ENCODE measurements at regions not wholly inside any gene's neighbourhood (a gene's known extent, or its start where the extent isn't known, plus 50 kb on each side); places are given as distances from the start of the nearest gene placed in this dataset.

- Histone ChIP-seq H3K27ac (ENCODE audit: low read depth in 1 of 2, low read length in 1 of 2) (no peak overlapping the region), H3K9ac (ENCODE audit: insufficient read depth in 1 of 2, low read length in 2 of 2) (no peak overlapping the region), H3K9me3 (ENCODE audit: control insufficient read depth in 4 of 4, insufficient read depth in 3 of 4, low read length in 3 of 4) (no peaks in the 10 kb centered on the region), H3K4me3 (no peak overlapping the region), H3K27me3 (ENCODE audit: control insufficient read depth in 3 of 3, insufficient read depth in 3 of 3, low read length in 2 of 3) (no peaks in the 10 kb centered on the region), H3K4me1 (ENCODE audit: control insufficient read depth in 5 of 5, insufficient read depth in 5 of 5, low read length in 5 of 5) (peaks cover 0 to 6% (median 0%) of the 10 kb centered on the region in 5 donors), H3K36me3 (ENCODE audit: control insufficient read depth in 4 of 4, insufficient read depth in 4 of 4, low read length in 4 of 4) (no peaks in the 10 kb centered on the region)
- 76 to 86% methylated on average over 6 of the region's 6 CpGs for WGBS, 2 donors
- no peak for TF ChIP-seq CTCF (IDR thresholded peaks at IDR 0.05; ENCODE audit: control extremely low read depth, extremely low read depth)
- DNase-seq (peak in 2 of 3 donors; percentile 16 to 47), ATAC-seq (ENCODE audit: insufficient read depth, low FRiP score) (no peak)
Observed at GRCh38 chr9:106146066-106146840, 451.9 kb downstream of the TMEM38B start.

- ATAC-seq (ENCODE audit: insufficient read depth, low FRiP score): no peak
- no peaks in the 10 kb centered on the region for H3K27me3 ChIP-seq (ENCODE audit: control insufficient read depth in 3 of 3, insufficient read depth in 3 of 3, low read length in 2 of 3)
- H3K27ac ChIP-seq (ENCODE audit: low read depth in 1 of 2, low read length in 1 of 2): no peak overlapping the region
- H3K4me3 ChIP-seq: no peak overlapping the region
- no peak for TF ChIP-seq CTCF (IDR thresholded peaks at IDR 0.05; ENCODE audit: control extremely low read depth, extremely low read depth)
- H3K4me1 ChIP-seq (ENCODE audit: control insufficient read depth in 5 of 5, insufficient read depth in 5 of 5, low read length in 5 of 5): peaks cover 0 to 6% (median 0%) of the 10 kb centered on the region in 5 donors
- H3K36me3 ChIP-seq (ENCODE audit: control insufficient read depth in 4 of 4, insufficient read depth in 4 of 4, low read length in 4 of 4): no peaks in the 10 kb centered on the region
- H3K9ac ChIP-seq (ENCODE audit: insufficient read depth in 1 of 2, low read length in 2 of 2): no peak overlapping the region
- H3K9me3 ChIP-seq (ENCODE audit: control insufficient read depth in 4 of 4, insufficient read depth in 3 of 4, low read length in 3 of 4): no peaks in the 10 kb centered on the region
- DNase-seq: no peak
Observed at GRCh38 chr9:106146886-106147285, 452.5 kb downstream of the TMEM38B start.

- Histone ChIP-seq H3K27ac (ENCODE audit: low read depth in 1 of 2, low read length in 1 of 2) (no peak overlapping the region), H3K4me1 (ENCODE audit: control insufficient read depth in 5 of 5, insufficient read depth in 5 of 5, low read length in 5 of 5) (peaks cover 0 to 6% (median 0%) of the 10 kb centered on the region in 5 donors), H3K9ac (ENCODE audit: insufficient read depth in 1 of 2, low read length in 2 of 2) (no peak overlapping the region), H3K27me3 (ENCODE audit: control insufficient read depth in 3 of 3, insufficient read depth in 3 of 3, low read length in 2 of 3) (no peaks in the 10 kb centered on the region), H3K36me3 (ENCODE audit: control insufficient read depth in 4 of 4, insufficient read depth in 4 of 4, low read length in 4 of 4) (no peaks in the 10 kb centered on the region), H3K9me3 (ENCODE audit: control insufficient read depth in 4 of 4, insufficient read depth in 3 of 4, low read length in 3 of 4) (no peaks in the 10 kb centered on the region), H3K4me3 (no peak overlapping the region)
- no peak for DNase-seq
- ATAC-seq (ENCODE audit: insufficient read depth, low FRiP score): no peak
- WGBS, 2 donors: 45 to 73% methylated on average over 1 of the region's 1 CpG
- TF ChIP-seq CTCF (IDR thresholded peaks at IDR 0.05; ENCODE audit: control extremely low read depth, extremely low read depth): no peak
Observed at GRCh38 chr9:106149956-106150355, 455.6 kb downstream of the TMEM38B start.

GRCh38 chr9:106156465-106156864, 462.1 kb downstream of the TMEM38B start:
- H3K4me1 ChIP-seq (ENCODE audit: control insufficient read depth in 5 of 5, insufficient read depth in 5 of 5, low read length in 5 of 5): no peaks in the 10 kb centered on the region
- no peak overlapping the region for H3K27ac ChIP-seq (ENCODE audit: low read depth in 1 of 2, low read length in 1 of 2)
- no peak for ATAC-seq (ENCODE audit: insufficient read depth, low FRiP score)
- no peaks in the 10 kb centered on the region for H3K9me3 ChIP-seq (ENCODE audit: control insufficient read depth in 4 of 4, insufficient read depth in 3 of 4, low read length in 3 of 4)
- DNase-seq: peak in 2 of 3 donors; percentile 9 to 23
- H3K27me3 ChIP-seq (ENCODE audit: control insufficient read depth in 3 of 3, insufficient read depth in 3 of 3, low read length in 2 of 3): no peaks in the 10 kb centered on the region
- H3K36me3 ChIP-seq (ENCODE audit: control insufficient read depth in 4 of 4, insufficient read depth in 4 of 4, low read length in 4 of 4): no peaks in the 10 kb centered on the region
- no peak overlapping the region for H3K9ac ChIP-seq (ENCODE audit: insufficient read depth in 1 of 2, low read length in 2 of 2)
- 20 to 47% methylated on average over 1 of the region's 1 CpG for WGBS, 2 donors
- no peak overlapping the region for H3K4me3 ChIP-seq
- TF ChIP-seq CTCF (IDR thresholded peaks at IDR 0.05; ENCODE audit: control extremely low read depth, extremely low read depth): no peak
